Tongue (tissue), 1 donor: ENCODE measurements at regions not wholly inside any gene's neighbourhood (a gene's known extent, or its start where the extent isn't known, plus 50 kb on each side); places are given as distances from the start of the nearest gene placed in this dataset.

Source experiments
- DNase-seq: peaks from one replicate; pipeline ENCODE4 v3.0.0-alpha.2; 2015

DNA sequence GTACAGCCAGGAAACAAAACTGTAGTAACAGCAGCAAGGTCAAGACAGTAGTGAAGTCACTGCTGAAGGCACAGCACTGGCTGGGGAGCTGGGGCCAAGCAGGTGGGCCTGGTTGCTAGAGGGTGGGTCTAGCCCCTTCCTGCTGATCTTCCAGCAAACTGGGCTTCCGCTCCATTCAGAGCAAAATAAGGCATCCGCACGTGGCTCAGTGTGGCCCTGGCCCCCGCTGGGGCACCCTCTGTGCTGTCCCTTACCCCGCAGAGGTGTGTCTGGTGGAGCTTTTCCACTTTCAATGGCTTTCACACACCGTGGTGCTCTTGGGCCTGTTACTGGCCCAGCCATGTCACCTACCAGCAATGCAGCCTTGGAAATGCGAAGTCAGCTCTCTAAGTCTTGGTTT, 162.4 kb upstream of the B3GAT1 start:
- DNase-seq, result no peak

DNA sequence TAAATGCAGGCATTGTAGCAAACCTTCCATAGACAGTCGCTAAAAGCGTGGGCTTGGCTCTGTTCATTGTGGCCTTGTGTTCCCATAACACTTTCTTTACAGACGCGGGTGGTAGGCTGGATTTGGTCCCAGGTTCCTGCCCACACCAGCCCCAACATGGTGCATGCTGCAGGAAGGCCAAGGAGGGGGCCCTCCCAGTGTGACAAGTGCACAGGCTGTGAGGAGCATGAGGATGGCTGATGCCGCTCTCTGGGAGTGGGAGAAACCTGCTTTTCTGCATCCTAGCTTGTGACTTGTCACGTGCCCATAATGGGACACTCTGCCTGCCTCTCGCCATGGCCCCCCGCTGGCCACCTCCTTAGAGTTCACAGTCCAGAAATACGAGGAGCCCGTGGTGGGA, 161.8 kb upstream of the B3GAT1 start:
- no peak for DNase-seq

DNA sequence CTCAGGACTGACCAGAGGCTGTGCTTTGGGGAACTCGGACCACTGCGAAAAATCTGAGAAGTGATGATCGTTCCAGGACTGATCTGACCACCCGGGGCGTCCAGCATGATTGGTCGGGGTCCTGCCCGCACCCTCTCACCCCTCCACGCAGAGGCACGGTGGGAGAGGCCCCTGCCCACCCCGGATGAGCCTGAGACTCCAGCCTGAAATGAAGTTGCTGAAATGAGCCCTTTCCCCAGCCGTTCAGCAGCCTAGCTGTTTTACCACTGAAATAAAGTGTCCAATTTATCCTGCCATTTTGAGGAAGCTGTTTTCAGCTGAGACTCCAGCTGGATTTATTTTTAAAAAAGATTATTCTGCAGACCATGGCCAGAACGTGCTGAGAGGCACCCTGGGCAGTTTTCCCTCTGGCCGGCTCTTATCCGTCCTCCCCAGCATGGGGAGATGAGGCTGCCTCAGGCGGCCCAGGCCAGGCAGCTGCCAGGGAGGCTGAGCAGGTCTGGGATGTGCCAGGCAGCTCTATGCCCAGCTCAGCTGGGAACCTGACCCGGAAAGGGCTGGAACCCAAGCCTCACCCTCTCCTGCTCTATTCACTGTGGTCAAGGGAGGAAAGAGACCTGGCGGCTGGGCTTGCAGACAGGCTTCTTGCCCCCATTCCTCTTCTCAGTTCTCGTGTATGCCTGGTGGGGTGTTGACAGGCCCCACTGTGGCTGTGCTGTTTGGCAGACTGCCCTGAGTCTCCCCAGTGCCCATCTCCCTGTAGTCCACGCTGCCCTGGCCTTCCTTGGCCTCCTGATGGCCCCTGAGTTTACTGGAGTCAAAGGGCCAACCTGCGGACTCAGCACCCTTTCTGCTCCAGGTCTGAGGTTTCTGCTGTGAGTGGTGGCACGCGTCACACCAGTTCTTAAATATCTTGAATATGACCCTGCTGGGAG, 161.0 kb upstream of the B3GAT1 start:
- DNase-seq, result no peak

DNA sequence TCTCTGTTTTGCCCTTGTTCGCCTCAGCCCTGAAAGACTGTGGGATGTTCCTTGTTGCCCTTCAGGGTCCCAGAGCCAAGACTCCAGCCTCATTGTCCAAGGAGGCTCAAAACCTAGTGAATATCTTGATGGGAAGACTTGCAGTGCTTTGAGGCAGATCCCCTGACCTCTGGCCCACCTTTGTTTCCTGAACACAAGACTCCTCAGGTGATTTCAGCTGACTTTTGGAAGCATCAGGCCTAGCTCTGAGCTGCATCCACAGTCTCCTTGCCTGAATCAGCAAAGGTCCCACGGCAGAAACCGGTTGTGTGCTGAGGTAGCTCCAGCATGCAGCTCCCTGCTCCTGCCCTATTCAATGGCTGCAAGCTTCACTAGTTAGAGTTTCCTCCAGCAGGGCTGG, 159.3 kb upstream of the B3GAT1 start:
- DNase-seq, result no peak

DNA sequence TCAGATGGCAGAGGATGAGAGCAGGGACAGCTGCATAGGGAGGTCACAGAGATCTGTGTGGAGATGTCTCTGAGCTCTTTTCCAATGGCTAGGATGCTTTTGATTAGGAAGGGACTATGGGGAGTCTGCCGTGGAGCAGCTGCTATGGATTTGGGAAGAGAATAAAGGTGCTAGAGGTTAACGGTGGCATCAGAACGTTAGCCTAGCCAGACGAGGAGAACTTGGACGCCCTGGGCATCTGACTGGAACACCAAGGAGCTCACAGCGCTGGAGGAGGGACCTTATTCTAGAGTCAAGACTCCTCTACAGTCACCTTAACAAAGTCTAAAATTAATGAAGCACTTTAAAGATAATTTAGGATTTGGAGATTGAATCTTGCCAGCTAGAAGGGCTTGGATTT, 157.2 kb upstream of the B3GAT1 start:
- DNase-seq, result no peak

DNA sequence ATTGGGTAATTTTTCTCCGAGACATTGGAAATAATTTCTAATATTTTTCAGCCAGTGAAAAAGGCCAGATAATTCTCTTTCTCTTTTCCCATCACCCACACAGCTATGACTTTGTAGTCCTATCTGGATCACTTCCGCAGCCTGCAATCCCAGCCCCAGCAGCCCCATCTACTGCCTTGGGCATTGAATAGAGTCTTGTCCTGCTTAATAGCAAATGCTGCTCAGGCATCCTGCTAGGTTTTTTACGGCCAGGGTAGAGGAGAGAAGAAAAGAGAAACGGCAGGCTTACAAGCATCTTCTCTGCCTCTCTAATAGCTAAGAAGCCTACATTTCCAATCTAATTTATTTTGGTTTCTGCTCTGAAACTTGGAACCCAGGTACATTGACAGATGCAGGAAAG, 154.3 kb upstream of the B3GAT1 start:
- no peak for DNase-seq

DNA sequence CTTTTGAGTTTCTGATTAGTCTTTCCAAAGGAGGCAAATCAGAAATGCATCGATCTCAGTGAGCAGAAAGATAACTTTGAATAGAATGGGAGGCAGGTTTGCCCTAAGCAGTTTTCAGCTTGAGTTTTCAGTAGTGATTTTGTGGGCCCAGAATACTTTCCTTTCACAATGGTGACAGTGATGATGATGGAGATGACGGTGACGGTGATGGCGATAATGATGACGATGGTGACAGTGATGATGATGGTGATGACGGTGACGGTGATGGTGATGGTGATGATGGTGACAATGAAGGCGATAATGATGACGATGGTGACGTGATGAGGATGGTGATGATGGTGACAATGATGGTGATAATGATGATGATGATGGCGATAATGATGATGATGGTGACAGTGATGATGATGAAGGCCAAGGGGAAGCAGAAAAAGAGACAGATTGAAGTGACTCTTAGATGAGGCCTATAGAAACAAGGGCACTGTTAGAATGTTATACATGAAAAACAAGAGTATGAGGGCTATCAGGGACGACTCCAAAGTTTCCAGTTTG, 153.4 kb upstream of the B3GAT1 start:
- DNase-seq, result no peak

DNA sequence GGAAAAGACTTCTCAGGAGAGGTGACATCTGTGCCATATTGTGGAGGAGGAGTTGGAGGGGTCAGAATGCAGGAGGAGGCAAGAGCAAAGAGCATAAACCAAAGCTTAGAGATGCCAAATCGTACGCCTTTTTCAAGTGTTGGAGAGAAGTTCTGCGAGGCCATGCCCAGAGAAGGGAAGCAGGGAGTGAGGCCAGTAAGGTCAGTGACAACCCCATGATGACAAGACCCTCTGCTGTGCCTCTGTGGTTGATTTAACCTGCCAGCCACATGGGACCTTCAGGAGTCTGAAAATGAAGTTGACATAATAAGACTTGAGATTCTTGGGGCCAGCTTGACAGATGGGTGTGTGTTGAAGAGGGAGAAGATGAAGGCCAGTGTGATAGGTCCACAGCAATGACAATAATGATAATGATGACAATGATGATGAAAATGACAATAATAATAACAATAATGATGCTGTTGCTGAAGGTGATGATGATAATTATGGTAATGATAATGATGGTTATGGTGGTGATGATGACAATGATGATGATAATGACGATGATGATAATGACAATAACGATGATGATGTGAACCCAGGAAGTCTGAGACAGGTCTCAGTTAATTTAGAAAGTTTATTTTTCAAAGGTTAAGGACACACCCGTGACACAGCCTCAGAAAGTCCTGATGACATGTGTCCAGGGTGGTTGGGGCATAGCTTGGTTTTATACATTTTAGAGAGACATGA, 152.6 kb upstream of the B3GAT1 start:
- DNase-seq, result no peak

DNA sequence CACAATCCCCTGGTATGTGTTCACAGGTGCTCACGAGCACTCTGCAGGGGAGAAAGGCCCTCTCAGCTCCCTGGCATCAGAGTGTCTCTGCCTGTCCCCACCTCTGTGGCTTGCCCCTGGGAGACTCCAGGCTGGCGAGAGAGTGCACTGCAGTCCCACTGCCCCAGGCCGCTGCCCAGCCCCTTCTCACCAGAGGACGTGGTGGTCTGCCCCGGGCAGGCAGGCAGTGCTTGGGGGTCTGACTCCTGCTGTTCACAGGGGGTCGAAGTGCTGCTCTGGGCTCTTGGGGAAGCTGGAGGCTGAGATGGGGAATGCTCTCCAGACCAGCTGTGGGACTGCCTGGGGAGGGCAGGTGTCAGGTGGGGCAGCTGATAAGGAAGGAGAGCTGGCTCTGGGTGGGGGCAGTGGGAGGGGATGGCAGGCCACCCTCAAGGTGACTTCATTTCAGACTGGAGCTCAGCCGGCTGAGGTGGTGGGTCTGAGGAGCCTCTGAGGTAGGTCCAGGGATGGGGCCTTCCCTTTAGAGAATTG, 151.0 kb upstream of the B3GAT1 start:
- no peak for DNase-seq

DNA sequence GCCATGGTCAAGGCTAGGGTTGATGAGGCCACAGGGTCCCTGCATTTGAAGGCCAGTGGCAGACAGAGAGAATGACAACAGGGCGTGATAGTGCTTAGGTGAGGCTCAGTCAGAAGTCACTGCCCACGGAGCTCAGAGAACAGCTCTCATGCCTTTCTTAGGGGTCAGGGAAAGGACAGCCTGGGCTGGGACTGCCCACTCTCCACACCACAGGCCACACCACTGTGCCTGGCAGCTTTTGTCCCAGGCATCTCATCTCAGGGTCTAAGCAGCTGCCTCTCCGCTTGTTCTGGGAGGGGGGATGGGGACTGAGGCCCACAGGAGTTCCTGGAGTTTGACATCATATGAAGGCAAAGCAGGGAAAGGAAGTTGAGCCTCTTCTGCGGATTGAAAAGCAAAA, 150.2 kb upstream of the B3GAT1 start:
- DNase-seq, result peak; percentile 40

DNA sequence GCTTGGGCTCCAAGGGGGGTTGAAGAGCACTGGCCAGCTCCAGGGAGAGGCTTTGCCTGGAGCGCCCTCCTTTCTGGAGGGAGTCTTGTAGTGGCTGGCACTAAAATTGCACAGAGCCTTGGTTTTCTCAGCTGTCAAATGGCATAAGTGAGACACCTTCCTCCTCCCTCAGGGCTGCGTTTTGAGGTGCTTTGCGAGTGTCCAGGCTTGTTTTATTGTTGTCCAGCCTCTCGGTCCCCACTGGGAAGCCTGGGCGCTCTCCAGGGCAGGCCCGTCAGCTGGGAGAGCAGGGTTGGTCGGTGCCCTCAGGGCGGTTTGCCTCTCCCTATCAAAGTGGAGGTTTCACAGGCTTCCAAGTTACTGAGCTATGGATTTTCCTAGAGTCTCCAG, 149.3 kb upstream of the B3GAT1 start:
- no peak for DNase-seq

DNA sequence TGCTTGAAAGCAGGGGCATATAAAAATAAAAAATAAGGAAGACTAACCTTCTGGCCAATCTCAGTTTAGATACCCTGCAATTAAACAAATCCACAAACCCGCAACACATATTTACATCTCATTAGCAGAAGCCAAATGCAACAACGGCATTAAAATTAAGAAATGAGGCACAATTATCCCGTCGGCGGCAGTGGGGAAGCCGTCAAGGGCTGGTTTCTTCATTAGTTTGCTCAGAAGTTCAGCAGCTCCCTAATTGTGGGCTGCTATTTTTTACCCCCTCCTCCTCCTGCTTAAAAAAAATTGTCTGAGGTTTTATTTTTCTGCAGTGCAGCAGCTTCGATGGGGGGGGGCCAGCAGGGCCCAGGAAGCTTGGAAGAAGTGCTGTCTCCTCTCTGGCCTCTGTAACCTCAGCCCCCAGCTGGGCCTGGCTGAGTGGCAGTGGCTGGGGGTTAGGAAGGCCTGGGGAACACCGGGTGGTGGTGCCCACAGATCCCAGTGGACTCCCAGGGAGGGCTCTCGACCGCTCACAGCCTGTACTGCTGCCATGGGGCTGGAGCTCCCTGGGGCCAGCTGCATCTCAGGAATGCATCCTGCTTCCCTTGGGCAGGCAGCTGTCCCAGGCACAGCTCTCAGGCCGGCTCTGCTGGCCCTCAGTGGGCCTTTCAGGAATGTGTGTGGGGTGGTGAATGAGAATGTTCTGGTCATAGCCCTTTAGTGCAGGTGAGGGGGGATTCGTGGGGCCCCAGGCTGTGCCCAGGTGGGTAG, 148.7 kb upstream of the B3GAT1 start:
- DNase-seq, result no peak

DNA sequence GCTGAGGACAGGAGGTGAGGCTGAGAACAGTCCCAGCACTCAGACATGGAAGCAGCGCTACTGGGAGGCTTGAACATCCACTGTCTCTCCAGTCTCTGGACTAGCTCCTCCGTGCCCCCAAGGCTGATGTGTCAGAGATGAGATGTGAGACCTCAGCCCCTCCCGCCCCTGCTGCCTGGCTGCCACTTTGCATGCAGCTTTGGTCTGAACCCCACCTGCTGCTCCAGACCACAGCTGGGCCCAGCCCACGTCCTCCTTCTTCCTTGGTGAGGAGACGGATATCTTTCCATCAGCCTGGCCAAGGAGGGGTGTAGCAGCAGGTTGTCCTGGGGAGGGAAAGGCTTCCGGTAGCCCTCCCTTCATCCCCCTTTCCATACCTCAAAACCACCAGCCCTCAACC, 148.0 kb upstream of the B3GAT1 start:
- no peak for DNase-seq

DNA sequence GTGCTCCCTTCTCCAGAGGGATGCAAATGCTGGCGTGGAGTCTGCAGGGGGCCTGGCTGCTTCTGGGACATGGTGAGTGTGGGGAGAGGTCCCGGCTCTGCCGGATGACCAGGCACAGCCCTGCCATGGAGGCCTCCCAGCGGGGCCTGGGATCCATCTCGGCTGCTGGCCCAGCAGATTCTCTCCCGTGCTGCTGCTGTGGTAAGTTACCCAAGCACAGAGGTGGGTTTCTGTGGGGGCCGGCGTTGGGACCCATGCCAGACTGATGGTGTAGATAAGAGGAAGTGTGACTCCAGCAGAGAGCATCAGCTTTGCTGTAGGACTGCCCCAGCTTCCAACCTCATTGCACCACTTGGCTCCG, 147.5 kb upstream of the B3GAT1 start:
- DNase-seq, result no peak

DNA sequence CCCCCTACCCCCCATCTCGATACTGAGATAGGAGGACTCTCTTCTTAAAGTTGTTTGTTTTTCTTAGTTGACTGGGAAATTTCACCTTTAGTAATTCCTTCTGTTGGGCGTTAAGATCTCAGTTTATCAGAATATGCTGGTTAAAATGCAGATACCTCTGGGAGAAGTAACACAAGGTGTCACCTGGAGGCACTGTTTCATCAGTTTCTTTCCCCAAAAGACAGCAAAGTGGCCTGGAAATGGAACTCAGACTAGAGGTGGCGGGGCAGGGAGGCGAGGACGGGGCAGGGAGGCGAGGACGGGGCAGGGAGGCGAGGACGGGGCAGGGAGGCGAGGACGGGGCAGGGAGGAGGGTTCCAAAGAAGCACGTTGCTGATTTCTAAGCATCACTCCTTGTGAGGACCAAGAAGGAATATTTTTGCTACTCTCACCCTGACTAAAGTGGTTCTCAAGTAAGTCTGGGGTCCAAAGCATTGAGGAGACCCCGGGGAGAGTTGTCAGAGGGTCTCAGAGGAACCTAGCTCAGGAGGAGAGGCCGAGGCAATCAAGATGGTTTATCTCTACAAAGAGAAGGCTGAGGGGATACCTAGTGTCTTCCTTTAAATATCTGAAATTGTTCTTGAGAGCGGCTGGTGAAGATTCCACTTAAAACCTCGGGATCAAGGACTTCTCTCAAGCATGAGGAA, 147.0 kb upstream of the B3GAT1 start:
- no peak for DNase-seq

DNA sequence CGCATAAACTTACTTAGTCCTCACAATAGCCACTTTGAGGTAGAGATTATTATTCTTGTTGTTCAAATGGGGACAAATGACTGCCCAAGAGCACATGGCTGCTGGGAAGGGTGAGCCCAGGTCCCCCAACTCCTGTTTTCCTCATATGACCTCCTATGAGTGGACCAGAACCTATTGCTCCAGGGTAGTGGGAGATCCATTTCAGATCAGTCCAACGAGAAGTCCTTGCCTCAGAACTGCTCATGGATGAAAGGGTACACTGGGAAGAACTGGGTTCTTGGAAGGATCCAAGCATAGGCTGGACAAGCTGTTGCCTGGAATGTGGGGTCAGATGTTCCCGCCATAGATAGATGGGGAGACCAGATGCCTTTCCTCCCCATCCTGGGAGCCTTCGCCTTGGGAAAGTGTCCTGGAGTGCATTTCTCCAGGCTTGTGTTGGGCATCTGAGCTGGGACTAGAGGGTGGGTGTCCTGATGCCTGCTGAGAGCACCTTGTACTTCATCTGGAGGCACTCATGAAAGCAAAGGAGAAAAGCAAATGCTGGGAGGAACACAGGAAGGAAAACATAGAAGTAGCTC, 146.3 kb upstream of the B3GAT1 start:
- no peak for DNase-seq

DNA sequence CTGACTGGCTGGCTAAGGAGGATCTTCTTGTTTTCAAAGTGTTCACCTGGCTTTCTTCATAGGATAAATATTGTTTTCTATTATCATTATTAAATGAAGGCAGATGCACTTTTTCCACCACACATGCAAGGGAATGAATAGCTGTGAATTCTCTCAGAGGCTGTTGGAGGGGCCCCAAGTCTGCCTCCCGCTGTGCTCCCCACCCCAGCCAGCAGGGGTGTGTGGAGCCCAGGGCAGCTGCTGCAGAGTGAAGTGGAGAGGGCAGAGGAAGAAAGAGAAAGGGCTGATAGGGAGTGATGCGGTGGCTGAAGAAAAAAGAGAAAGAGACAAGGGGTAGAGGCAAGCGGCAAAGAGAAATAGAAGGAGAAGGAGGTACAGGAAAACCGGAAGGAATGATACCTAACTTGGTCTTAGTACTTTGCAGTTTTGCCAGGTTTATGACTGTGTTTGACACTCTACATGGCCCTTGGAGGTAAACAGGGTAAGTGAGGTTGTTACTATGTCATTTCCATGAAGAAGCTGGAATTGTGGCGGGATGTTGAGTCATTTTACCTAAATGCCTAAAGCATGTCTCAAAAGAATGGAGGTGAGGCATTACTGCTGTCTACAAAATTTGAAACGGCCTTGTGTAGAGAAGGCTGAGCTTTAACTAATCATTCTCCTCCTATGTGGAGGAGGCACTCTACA, 145.7 kb upstream of the B3GAT1 start:
- DNase-seq, result no peak

DNA sequence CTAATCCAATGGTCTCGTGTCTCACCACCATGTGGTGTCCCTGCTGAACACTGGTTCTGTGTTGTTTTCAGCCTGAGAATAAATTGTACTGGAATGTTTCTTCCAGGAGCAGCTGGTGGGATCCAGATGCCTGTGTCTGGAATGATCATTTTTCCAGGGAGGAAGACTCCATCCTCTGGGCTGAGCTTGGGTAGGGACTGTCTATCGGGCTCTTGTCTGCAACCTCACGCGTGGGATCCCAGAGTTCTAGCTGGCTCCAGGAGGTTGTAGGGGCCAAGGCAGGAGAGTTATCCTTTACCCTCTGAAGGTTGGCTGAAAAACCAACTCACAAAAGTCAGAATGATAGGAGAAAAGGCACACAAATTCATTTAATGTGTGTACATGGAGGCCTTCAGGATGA, 144.1 kb upstream of the B3GAT1 start:
- no peak for DNase-seq

DNA sequence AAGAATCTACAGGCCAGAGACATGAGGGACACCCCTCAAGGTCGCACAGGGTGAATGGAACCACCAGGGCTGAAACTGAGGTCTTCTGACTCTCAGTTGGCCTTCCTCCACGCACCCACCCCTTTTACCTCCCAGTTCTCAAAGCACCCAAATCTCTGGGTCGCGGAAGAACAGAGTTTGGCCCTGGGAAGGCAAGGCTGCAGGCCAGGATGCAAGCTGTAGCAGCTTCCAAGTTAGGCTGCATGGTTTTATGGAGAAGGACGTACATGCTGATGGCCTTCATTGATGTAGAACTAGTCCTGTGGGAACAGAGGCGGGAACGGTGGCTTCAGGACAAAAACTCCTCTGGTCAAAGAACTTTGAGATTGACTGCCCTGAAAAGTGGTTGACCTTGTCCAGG, 143.5 kb upstream of the B3GAT1 start:
- DNase-seq, result no peak

DNA sequence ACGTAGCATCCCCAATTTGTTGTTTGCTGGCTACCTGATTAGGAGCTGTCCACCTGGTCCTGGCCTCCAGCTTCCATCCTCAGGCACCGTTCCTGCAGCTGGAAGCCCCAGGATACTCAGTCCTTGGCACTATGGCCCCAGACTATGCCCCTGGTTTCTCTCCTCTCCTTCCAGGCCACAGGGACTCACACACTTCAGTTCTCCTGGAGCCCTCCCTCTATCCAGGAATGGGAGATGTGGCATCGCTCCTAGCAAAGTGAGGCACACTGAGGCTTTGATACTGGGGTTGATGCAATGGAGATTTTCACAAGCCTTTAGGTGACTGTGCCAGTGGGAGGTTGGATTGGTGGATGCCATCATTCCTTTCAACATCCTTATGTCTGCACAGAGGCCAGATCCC, 142.8 kb upstream of the B3GAT1 start:
- DNase-seq, result no peak

DNA sequence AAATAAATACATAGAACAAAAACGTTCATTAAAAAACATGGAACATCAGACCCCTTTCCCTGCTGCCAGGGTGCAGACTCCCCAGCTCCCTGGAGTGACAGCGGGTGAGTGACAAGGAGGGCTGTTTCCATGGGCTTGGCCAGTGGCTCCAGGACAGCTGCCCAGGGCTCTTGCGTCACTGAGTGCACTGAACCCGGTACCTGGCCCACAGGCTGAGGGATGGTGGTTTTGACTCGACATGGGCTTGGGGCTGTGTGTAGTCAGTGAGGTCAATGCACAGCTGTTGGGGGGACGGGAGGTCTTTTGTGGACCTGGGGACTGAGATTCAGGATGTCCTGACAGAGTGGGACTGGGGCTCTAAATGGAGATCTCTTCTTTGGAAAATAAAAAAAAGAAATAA, 142.1 kb upstream of the B3GAT1 start:
- DNase-seq, result no peak
